ENCODE measurements at regions not wholly inside any gene's neighbourhood (a gene's known extent, or its start where the extent isn't known, plus 50 kb on each side); places are given as distances from the start of the nearest gene placed in this dataset.
"Not testable (repeated sequence)": the region's sequence is repeated elsewhere in the genome, so short reads cannot be mapped to it uniquely, and the experiment has no call there.

DNA sequence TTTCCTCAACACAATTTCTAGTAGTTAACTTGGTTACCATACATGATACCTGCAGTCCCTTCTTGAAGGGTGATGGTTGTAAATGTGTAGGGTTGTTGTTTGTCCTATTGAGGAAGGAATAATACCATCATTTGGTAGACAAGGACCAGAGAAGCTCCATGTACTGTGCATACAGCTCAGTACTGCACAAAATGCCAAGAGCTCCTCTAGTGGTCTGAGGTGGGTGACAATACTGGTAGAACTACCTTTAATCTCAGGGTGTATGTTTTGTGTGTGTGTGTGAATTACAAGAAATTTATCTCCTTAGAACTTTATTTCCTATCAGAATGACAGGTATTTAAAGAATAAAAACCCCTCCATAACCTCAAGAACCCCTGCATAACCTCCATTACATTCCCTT is 575.3 kb downstream of the TMTC2 start:
- H3K36me3 ChIP-seq (ENCODE audit: insufficient read depth, low read length): no peaks in the 10 kb centered on the region
- H3K9ac ChIP-seq (ENCODE audit: low read depth, low read length): no peak overlapping the region
- H3K9me3 ChIP-seq (ENCODE audit: insufficient read depth, low read depth, low read length): no peaks in the 10 kb centered on the region
- H3K27me3 ChIP-seq (ENCODE audit: insufficient read depth, low read length): no peaks in the 10 kb centered on the region
- H3K27ac ChIP-seq (ENCODE audit: low read depth, low read length): no peak overlapping the region
- no peak overlapping the region for H3K4me3 ChIP-seq (ENCODE audit: low read length)
- H3K4me1 ChIP-seq (ENCODE audit: insufficient read depth, low read length): no peaks in the 10 kb centered on the region

DNA sequence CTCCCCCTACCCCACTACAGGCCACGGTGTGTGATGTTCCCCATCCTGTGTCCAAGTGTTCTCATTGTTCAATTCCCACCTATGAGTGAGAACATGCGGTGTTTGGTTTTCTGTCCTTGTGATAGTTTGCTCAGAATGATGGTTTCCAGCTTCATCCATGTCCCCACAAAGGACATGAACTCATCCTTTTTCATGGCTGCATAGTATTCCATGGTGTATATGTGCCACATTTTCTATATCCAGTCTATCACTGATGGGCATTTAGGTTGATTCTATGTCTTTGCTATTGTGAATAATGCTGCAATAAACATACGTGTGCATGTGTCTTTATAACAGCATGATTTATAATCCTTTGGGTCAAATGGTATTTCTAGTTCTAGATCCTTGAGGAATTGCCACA is 573.4 kb downstream of the TMTC2 start:
- WGBS: 94% methylated on average over 2 of the region's 3 CpGs
- H3K9ac ChIP-seq (ENCODE audit: low read depth, low read length); H3K36me3 ChIP-seq (ENCODE audit: insufficient read depth, low read length); H3K4me1 ChIP-seq (ENCODE audit: insufficient read depth, low read length); H3K4me3 ChIP-seq (ENCODE audit: low read length); H3K9me3 ChIP-seq (ENCODE audit: insufficient read depth, low read depth, low read length); H3K27me3 ChIP-seq (ENCODE audit: insufficient read depth, low read length); H3K27ac ChIP-seq (ENCODE audit: low read depth, low read length): not testable (repeated sequence)

DNA sequence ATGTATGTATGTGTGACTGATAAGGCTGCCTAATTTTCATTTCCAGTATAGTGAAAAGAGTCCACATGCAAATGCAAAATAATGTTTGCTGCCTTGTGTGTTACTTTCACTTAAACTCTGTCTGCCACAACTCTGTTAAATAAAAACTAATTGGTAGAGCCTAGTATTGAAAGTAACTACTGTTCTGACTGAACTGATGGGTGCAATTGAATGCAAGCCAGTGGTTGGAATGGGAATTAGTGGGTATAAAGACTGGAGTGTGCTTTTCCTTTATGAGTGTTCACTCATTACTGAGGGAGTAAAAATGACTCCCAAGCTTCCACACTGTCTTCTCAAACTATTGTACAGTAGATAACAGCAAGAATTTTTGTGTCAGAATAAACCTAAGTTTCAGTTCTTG is 571.0 kb downstream of the TMTC2 start:
- Histone ChIP-seq H3K9ac (ENCODE audit: low read depth, low read length) (no peak overlapping the region), H3K27me3 (ENCODE audit: insufficient read depth, low read length) (no peaks in the 10 kb centered on the region), H3K36me3 (ENCODE audit: insufficient read depth, low read length) (no peaks in the 10 kb centered on the region), H3K27ac (ENCODE audit: low read depth, low read length) (no peak overlapping the region), H3K4me3 (ENCODE audit: low read length) (no peak overlapping the region), H3K9me3 (ENCODE audit: insufficient read depth, low read depth, low read length) (no peaks in the 10 kb centered on the region), H3K4me1 (ENCODE audit: insufficient read depth, low read length) (no peaks in the 10 kb centered on the region)

DNA sequence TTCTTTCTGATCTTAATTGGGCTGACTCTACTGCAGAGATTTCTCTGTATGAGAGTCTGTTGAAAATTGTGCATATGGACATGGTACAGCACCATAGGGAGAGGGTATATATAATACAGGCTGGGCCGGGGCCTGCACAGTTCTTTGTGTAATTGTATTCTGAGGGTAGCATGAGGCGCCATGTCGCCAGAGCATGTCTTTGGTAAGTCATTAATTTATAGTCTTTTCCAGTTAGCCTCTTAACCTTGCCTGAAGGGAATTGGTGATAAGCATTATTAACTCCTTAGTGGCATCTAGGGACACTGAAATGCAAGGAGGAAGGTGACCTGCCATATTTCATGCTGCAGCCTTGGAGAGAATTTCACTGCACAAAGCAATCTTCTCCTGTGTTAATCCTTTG is 569.9 kb downstream of the TMTC2 start:
- Histone ChIP-seq H3K27me3 (ENCODE audit: insufficient read depth, low read length) (no peaks in the 10 kb centered on the region), H3K27ac (ENCODE audit: low read depth, low read length) (no peak overlapping the region), H3K9ac (ENCODE audit: low read depth, low read length) (no peak overlapping the region), H3K9me3 (ENCODE audit: insufficient read depth, low read depth, low read length) (no peaks in the 10 kb centered on the region), H3K4me1 (ENCODE audit: insufficient read depth, low read length) (no peaks in the 10 kb centered on the region), H3K36me3 (ENCODE audit: insufficient read depth, low read length) (no peaks in the 10 kb centered on the region), H3K4me3 (ENCODE audit: low read length) (no peak overlapping the region)
- 95% methylated on average over 3 of the region's 3 CpGs for WGBS

DNA sequence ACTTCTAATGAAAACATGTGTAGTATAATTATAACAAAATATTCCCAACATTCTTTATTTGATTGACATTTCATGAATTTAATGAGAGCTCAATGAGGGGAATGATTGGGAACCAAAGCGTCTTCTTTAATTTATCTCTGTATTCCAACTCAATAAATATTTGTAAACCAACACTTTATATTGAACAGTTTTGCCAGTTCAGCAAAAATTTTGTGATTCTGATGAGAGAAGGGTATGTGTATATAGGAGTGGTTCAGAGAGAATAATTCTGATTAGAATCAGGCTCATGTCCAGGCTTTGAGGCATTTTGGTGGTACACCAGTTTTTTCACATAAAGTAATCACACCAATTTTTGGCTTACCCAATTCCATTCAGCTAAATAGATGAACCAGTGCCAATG is 564.2 kb downstream of the TMTC2 start:
- no peaks in the 10 kb centered on the region for H3K4me1 ChIP-seq (ENCODE audit: insufficient read depth, low read length)
- no peak overlapping the region for H3K9ac ChIP-seq (ENCODE audit: low read depth, low read length)
- H3K27me3 ChIP-seq (ENCODE audit: insufficient read depth, low read length): no peaks in the 10 kb centered on the region
- no peaks in the 10 kb centered on the region for H3K36me3 ChIP-seq (ENCODE audit: insufficient read depth, low read length)
- H3K27ac ChIP-seq (ENCODE audit: low read depth, low read length): no peak overlapping the region
- H3K4me3 ChIP-seq (ENCODE audit: low read length): no peak overlapping the region
- no peaks in the 10 kb centered on the region for H3K9me3 ChIP-seq (ENCODE audit: insufficient read depth, low read depth, low read length)
- no CpG with 5 or more reads among the region's 1 CpG for WGBS

DNA sequence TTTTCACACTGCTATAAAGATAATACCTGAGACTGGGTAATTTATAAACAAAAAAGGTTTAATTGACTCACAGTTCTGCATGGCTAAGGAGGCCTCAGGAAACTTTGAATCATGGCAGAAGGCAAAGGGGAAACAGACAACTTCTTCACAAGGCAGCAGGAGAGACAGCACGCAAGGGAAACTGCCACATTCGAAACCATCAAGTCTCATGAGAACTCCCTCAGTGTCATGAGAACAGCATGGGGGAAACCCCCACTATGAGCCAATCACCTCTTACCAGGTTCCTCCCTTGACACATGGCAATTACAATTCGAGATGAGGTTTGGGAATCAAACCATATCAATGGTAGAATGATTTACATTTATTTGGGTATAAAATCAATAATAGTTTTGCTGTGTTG is 558.5 kb downstream of the TMTC2 start:
- no peaks in the 10 kb centered on the region for H3K4me1 ChIP-seq (ENCODE audit: insufficient read depth, low read length)
- H3K27me3 ChIP-seq (ENCODE audit: insufficient read depth, low read length): no peaks in the 10 kb centered on the region
- H3K27ac ChIP-seq (ENCODE audit: low read depth, low read length): no peak overlapping the region
- no peaks in the 10 kb centered on the region for H3K9me3 ChIP-seq (ENCODE audit: insufficient read depth, low read depth, low read length)
- WGBS: 88% methylated on average over 2 of the region's 3 CpGs
- H3K36me3 ChIP-seq (ENCODE audit: insufficient read depth, low read length): no peaks in the 10 kb centered on the region
- no peak overlapping the region for H3K4me3 ChIP-seq (ENCODE audit: low read length)
- H3K9ac ChIP-seq (ENCODE audit: low read depth, low read length): no peak overlapping the region

DNA sequence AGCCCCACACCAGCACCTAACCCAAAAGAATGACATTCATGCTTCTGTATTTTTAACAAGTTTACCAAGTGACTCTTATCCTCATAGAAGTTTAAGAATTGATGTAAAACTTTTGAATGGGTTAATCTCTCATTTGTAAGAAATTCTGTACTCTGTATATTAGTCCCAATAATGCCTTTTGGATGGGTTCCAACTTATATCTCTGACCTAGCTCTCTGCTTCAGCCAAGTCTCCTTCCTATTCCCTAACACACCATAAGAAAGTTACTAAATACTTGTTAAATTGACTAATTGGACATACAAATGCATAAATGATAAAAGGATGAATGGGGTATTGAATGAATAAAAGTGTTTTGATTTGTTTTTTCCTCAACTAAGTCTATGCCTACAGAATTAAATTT is 557.3 kb downstream of the TMTC2 start:
- no peaks in the 10 kb centered on the region for H3K4me1 ChIP-seq (ENCODE audit: insufficient read depth, low read length)
- H3K9ac ChIP-seq (ENCODE audit: low read depth, low read length): no peak overlapping the region
- H3K9me3 ChIP-seq (ENCODE audit: insufficient read depth, low read depth, low read length): no peaks in the 10 kb centered on the region
- H3K27me3 ChIP-seq (ENCODE audit: insufficient read depth, low read length): no peaks in the 10 kb centered on the region
- H3K36me3 ChIP-seq (ENCODE audit: insufficient read depth, low read length): no peaks in the 10 kb centered on the region
- no peak overlapping the region for H3K4me3 ChIP-seq (ENCODE audit: low read length)
- H3K27ac ChIP-seq (ENCODE audit: low read depth, low read length): no peak overlapping the region

DNA sequence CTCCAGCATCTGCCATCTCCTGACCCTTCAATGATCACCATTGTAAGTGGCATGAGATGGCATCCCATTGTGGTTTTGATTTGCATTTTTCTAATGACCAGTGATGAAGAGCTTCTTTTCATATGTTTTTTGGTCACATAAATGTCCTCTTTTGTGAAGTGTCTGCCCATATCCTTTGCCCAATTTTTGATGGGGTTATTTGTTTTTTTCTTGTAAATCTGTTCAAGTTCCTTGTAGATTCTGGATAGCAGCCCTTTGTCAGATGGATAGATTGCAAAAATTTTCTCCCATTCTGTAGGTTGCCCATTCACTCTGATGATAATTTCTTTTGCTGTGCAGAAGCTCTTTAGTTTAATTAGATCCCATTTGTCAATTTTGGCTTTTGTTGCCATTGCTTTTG is 547.3 kb downstream of the TMTC2 start:
- not testable (repeated sequence) for H3K27me3 ChIP-seq (ENCODE audit: insufficient read depth, low read length); H3K4me1 ChIP-seq (ENCODE audit: insufficient read depth, low read length); H3K9me3 ChIP-seq (ENCODE audit: insufficient read depth, low read depth, low read length); H3K27ac ChIP-seq (ENCODE audit: low read depth, low read length); H3K9ac ChIP-seq (ENCODE audit: low read depth, low read length); H3K4me3 ChIP-seq (ENCODE audit: low read length); H3K36me3 ChIP-seq (ENCODE audit: insufficient read depth, low read length)

DNA sequence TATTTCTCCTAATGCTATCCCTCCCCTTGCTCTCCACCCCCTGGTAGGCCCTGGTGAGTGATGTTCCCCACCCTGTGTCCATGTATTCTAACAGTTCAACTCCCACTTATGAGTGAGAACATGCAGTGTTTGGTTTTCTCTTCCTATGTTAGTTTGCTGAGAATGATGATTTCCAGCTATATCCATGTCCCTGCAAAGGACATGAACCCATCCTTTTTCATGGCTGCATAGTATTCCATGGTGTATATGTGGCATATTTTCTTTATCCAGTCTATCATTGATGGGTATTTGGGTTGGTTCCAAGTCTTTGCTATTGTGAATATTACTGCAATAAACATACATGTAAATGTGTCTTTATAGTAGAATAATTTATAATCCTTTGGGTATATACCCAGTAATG is 540.3 kb downstream of the TMTC2 start:
- H3K9ac ChIP-seq (ENCODE audit: low read depth, low read length); H3K27ac ChIP-seq (ENCODE audit: low read depth, low read length); H3K4me1 ChIP-seq (ENCODE audit: insufficient read depth, low read length); H3K4me3 ChIP-seq (ENCODE audit: low read length); H3K9me3 ChIP-seq (ENCODE audit: insufficient read depth, low read depth, low read length); H3K27me3 ChIP-seq (ENCODE audit: insufficient read depth, low read length); H3K36me3 ChIP-seq (ENCODE audit: insufficient read depth, low read length): not testable (repeated sequence)

DNA sequence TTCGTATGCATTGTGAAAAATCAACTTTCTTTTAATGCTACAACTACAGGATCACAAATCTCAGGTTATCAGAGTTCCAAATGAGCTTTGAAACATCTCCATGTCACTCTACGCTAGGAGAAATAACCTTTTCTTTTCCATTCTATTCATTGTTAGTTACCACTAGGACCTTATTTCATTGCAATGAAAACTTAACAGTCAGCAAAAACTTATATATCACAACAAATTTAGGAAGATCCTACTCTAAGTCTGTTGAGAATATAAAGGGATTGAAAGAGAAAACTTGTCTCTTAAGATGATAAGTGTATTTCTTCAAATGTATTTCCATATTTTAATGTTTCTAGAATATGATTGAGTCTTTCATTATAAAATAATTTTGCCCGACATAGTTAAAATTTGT is 539.1 kb downstream of the TMTC2 start:
- no peaks in the 10 kb centered on the region for H3K4me1 ChIP-seq (ENCODE audit: insufficient read depth, low read length)
- 98% methylated on average over 2 of the region's 3 CpGs for WGBS
- no peaks in the 10 kb centered on the region for H3K27me3 ChIP-seq (ENCODE audit: insufficient read depth, low read length)
- H3K27ac ChIP-seq (ENCODE audit: low read depth, low read length): no peak overlapping the region
- no peaks in the 10 kb centered on the region for H3K36me3 ChIP-seq (ENCODE audit: insufficient read depth, low read length)
- H3K9me3 ChIP-seq (ENCODE audit: insufficient read depth, low read depth, low read length): no peaks in the 10 kb centered on the region
- H3K4me3 ChIP-seq (ENCODE audit: low read length): no peak overlapping the region
- no peak overlapping the region for H3K9ac ChIP-seq (ENCODE audit: low read depth, low read length)

DNA sequence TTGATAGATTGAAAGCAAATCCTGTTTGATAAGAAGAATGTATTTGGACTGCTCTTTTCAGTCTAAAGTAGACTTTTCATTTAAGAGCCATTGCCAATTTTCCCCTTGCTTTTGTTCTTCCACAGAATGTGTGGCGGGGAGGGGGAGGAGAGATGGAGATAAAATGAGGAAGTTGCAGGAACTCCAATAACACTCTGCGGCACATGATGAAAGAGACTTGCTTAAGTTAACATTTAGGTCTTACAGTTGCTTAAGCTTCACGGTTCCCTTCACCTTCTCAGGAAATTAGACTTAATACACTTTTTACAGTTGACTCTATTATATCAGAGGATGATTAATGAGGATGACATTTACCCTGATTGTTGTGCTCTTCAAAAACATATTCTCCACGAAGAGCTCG is 537.3 kb downstream of the TMTC2 start:
- Histone ChIP-seq H3K4me3 (ENCODE audit: low read length) (no peak overlapping the region), H3K27ac (ENCODE audit: low read depth, low read length) (no peak overlapping the region), H3K9ac (ENCODE audit: low read depth, low read length) (no peak overlapping the region), H3K4me1 (ENCODE audit: insufficient read depth, low read length) (no peaks in the 10 kb centered on the region), H3K27me3 (ENCODE audit: insufficient read depth, low read length) (no peaks in the 10 kb centered on the region), H3K36me3 (ENCODE audit: insufficient read depth, low read length) (no peaks in the 10 kb centered on the region), H3K9me3 (ENCODE audit: insufficient read depth, low read depth, low read length) (no peaks in the 10 kb centered on the region)
- WGBS: 83% methylated on average over 3 of the region's 5 CpGs

DNA sequence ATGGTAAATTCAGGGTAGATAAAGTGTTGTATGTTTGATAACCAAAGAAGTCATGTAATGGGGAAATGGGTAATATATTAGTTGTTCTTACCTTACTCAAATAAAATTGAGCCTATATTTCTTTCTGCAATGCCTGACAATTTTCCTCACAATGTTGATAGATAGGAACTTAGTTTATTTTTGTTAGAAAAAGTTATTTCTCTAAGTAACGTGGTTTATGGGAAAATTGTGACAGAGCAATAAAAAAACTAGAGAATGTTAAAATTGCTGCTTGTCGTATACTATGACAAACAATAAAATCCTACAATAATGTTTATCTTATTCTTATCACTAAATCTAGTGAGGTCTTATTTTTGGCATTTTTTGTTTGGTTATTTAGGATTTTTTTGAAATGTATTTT is 534.1 kb downstream of the TMTC2 start:
- 100% methylated on average over 1 of the region's 2 CpGs for WGBS
- Histone ChIP-seq H3K9me3 (ENCODE audit: insufficient read depth, low read depth, low read length) (no peaks in the 10 kb centered on the region), H3K9ac (ENCODE audit: low read depth, low read length) (no peak overlapping the region), H3K27me3 (ENCODE audit: insufficient read depth, low read length) (no peaks in the 10 kb centered on the region), H3K36me3 (ENCODE audit: insufficient read depth, low read length) (no peaks in the 10 kb centered on the region), H3K27ac (ENCODE audit: low read depth, low read length) (no peak overlapping the region), H3K4me1 (ENCODE audit: insufficient read depth, low read length) (no peaks in the 10 kb centered on the region), H3K4me3 (ENCODE audit: low read length) (no peak overlapping the region)

Data from HUES64 (cell line).